K562 (cell line): ENCODE measurements at regions not wholly inside any gene's neighbourhood (a gene's known extent, or its start where the extent isn't known, plus 50 kb on each side); places are given as distances from the start of the nearest gene placed in this dataset.

Source experiments
- DLX4 ChIP-seq: fragments of 250-450 bp; sonication (Bioruptor Pico); IDR thresholded peaks from 2 replicates; pipeline ENCODE4 v1.6.1; 2021; ENCODE audit warnings: mild to moderate bottlenecking
- EP300 ChIP-seq: IDR thresholded peaks from 2 replicates; pipeline ENCODE4 v1.6.1; 2012; ENCODE audit warnings: low read length, improper control_type of control experiment
- ERF ChIP-seq: fragments of 450-650 bp; formaldehyde crosslinking; IDR thresholded peaks from 2 replicates; pipeline ENCODE4 v1.4.0; 2020; ENCODE audit warnings: mild to moderate bottlenecking, mixed read lengths
- FOS ChIP-seq: IDR thresholded peaks from 3 replicates; pipeline ENCODE4 v1.6.1; 2011; ENCODE audit not compliant: insufficient read length; ENCODE audit errors: extremely low read depth
- FOXA3 ChIP-seq, 2 experiments: fragments of 450-650 bp in 1 of 2; sonication (generic) in 1 of 2; formaldehyde crosslinking; IDR thresholded peaks in 1 of 2; conservative IDR thresholded peaks in 1 of 2; 2 replicates each; pipeline versions ENCODE4 v1.4.0 to v1.8.0; 2020 to 2022; ENCODE audit warnings: mild to moderate bottlenecking in 2 of 2, missing genetic modification reagents in 1 of 2
- HDAC8 ChIP-seq: fragments of 450-650 bp; IDR thresholded peaks from 2 replicates; pipeline ENCODE4 v1.6.1; 2016; ENCODE audit warnings: mild to moderate bottlenecking, missing genetic modification characterization, moderate library complexity, missing compliant biosample characterization
- HNRNPH1 ChIP-seq: fragments of 200-400 bp; formaldehyde crosslinking; optimal IDR thresholded peaks from 2 replicates; pipeline ENCODE3; 2017; ENCODE audit warnings: low read depth, mild to moderate bottlenecking, low read length, moderate library complexity
- HSF4 ChIP-seq: fragments of 250-450 bp; sonication (Bioruptor Pico); IDR thresholded peaks from 2 replicates; pipeline ENCODE4 v2.1.2; 2022; ENCODE audit warnings: mild to moderate bottlenecking, moderate library complexity, borderline replicate concordance
- KLF16 ChIP-seq: IDR thresholded peaks from 2 replicates; pipeline ENCODE4 v1.6.1; 2016; ENCODE audit warnings: antibody characterized with exemption
- MIER1 ChIP-seq: fragments of 450-650 bp; IDR thresholded peaks from 2 replicates; pipeline ENCODE4 v1.6.1; 2016; ENCODE audit warnings: antibody characterized with exemption, mild to moderate bottlenecking, low read depth
- NR3C1 ChIP-seq: sonication (generic); formaldehyde crosslinking; IDR thresholded peaks from 2 replicates; pipeline ENCODE4 v1.8.1; 2022; ENCODE audit warnings: missing genetic modification reagents
- SOX6 ChIP-seq: fragments of 450-650 bp; IDR thresholded peaks from 2 replicates; pipeline ENCODE4 v1.6.1; 2014; ENCODE audit warnings: mild to moderate bottlenecking
- SUPT5H ChIP-seq: fragments of 450-650 bp; IDR thresholded peaks from 2 replicates; pipeline ENCODE4 v1.6.1; 2016
- TCF7L2 ChIP-seq: fragments of 150-350 bp; IDR thresholded peaks from 2 replicates; pipeline ENCODE4 v1.6.1; 2016; ENCODE audit warnings: low read depth, mild to moderate bottlenecking, low read length, moderate library complexity
- TOE1 ChIP-seq, 2 experiments: fragments of 450-650 bp in 1 of 2; sonication (generic) in 1 of 2; formaldehyde crosslinking in 1 of 2; IDR thresholded peaks; 2 replicates each; pipeline versions ENCODE4 v1.7.1 to v1.8.0; 2016 to 2022; ENCODE audit warnings: borderline replicate concordance in 2 of 2, mild to moderate bottlenecking in 2 of 2, antibody characterized with exemption in 1 of 2, inconsistent platforms in 1 of 2, low read depth in 1 of 2, missing genetic modification reagents in 1 of 2, moderate library complexity in 1 of 2
- ZBTB17 ChIP-seq: fragments of 450-650 bp; formaldehyde crosslinking; IDR thresholded peaks from 2 replicates; pipeline ENCODE4 v1.4.0; 2020; ENCODE audit warnings: mild to moderate bottlenecking
- ZBTB7A ChIP-seq: IDR thresholded peaks from 2 replicates; pipeline ENCODE4 v1.6.1; 2011; ENCODE audit warnings: low read depth, mild to moderate bottlenecking, low read length, moderate library complexity, borderline replicate concordance; ENCODE audit not compliant: control insufficient read depth
- ZNF263 ChIP-seq: sonication (generic); formaldehyde crosslinking; IDR thresholded peaks from 2 replicates; pipeline ENCODE4 v1.8.0; 2022; ENCODE audit warnings: mild to moderate bottlenecking, missing genetic modification reagents, borderline replicate concordance
- ZNF282 ChIP-seq: sonication (generic); formaldehyde crosslinking; IDR thresholded peaks from 2 replicates; pipeline ENCODE4 v1.8.1; 2023; ENCODE audit warnings: missing genetic modification reagents
- TF ChIP-seq, protein P1 (sequence below): sonication (generic); formaldehyde crosslinking; IDR thresholded peaks from 2 replicates; pipeline ENCODE4 v1.8.0; 2023; ENCODE audit warnings: mild to moderate bottlenecking, missing genetic modification reagents
- TF ChIP-seq, protein P2 (sequence below): sonication (generic); formaldehyde crosslinking; IDR thresholded peaks from 2 replicates; pipeline ENCODE4 v1.9.0; 2022; ENCODE audit warnings: mild to moderate bottlenecking, missing genetic modification reagents
- TF ChIP-seq, protein P3 (sequence below): fragments of 450-650 bp; formaldehyde crosslinking; IDR thresholded peaks from 2 replicates; pipeline ENCODE4 v1.4.0; 2022; ENCODE audit warnings: mild to moderate bottlenecking, moderate library complexity
- TF ChIP-seq, protein P4 (sequence below): IDR thresholded peaks from 2 replicates; pipeline ENCODE4 v1.6.1; 2012; ENCODE audit warnings: low read depth, low read length, improper control_type of control experiment, borderline replicate concordance
- TF ChIP-seq, protein P5 (sequence below): fragments of 450-650 bp; formaldehyde crosslinking; IDR thresholded peaks from 2 replicates; pipeline ENCODE4 v1.4.0; 2020; ENCODE audit warnings: mild to moderate bottlenecking, moderate library complexity

GRCh38 chr1:168466092-168466713, 77.6 kb downstream of the XCL2 start (continued):
- TF ChIP-seq ZNF282 (CRISPR knock-in tag), result no peak
- TF ChIP-seq DLX4, result no peak
- TF ChIP-seq, protein P1, sequence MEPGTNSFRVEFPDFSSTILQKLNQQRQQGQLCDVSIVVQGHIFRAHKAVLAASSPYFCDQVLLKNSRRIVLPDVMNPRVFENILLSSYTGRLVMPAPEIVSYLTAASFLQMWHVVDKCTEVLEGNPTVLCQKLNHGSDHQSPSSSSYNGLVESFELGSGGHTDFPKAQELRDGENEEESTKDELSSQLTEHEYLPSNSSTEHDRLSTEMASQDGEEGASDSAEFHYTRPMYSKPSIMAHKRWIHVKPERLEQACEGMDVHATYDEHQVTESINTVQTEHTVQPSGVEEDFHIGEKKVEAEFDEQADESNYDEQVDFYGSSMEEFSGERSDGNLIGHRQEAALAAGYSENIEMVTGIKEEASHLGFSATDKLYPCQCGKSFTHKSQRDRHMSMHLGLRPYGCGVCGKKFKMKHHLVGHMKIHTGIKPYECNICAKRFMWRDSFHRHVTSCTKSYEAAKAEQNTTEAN (CRISPR knock-in tag), result no peak
- no peak for TF ChIP-seq ERF (CRISPR knock-in tag)
- TF ChIP-seq FOS, result no peak
- TF ChIP-seq NR3C1 (CRISPR knock-in tag), result no peak
- peak; percentile 73 for TF ChIP-seq EP300
- TF ChIP-seq HNRNPH1, result no peak
- TF ChIP-seq, protein P2, sequence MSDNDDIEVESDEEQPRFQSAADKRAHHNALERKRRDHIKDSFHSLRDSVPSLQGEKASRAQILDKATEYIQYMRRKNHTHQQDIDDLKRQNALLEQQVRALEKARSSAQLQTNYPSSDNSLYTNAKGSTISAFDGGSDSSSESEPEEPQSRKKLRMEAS, result no peak
- no peak for TF ChIP-seq TCF7L2
- TF ChIP-seq, protein P3, sequence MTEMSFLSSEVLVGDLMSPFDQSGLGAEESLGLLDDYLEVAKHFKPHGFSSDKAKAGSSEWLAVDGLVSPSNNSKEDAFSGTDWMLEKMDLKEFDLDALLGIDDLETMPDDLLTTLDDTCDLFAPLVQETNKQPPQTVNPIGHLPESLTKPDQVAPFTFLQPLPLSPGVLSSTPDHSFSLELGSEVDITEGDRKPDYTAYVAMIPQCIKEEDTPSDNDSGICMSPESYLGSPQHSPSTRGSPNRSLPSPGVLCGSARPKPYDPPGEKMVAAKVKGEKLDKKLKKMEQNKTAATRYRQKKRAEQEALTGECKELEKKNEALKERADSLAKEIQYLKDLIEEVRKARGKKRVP (CRISPR knock-in tag), result no peak
- peak; percentile 87 for TF ChIP-seq SOX6
- TF ChIP-seq HDAC8, result no peak
- TF ChIP-seq ZBTB7A, result no peak
- TF ChIP-seq ZNF263 (CRISPR knock-in tag), result no peak; the same call in 1 of the 2 replicates
- TF ChIP-seq, protein P4, sequence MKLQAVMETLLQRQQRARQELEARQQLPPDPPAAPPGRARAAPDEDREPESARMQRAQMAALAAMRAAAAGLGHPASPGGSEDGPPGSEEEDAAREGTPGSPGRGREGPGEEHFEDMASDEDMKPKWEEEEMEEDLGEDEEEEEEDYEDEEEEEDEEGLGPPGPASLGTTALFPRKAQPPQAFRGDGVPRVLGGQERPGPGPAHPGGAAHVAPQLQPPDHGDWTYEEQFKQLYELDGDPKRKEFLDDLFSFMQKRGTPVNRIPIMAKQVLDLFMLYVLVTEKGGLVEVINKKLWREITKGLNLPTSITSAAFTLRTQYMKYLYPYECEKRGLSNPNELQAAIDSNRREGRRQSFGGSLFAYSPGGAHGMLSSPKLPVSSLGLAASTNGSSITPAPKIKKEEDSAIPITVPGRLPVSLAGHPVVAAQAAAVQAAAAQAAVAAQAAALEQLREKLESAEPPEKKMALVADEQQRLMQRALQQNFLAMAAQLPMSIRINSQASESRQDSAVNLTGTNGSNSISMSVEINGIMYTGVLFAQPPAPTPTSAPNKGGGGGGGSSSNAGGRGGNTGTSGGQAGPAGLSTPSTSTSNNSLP, result no peak
- no peak for TF ChIP-seq SUPT5H
- peak in 1 of 2 experiments; percentile 67; a peak in 1 of 4 replicates for TF ChIP-seq FOXA3 (CRISPR knock-in tag; conservative IDR thresholded peaks at IDR 0.05 in 1 of 2, IDR thresholded peaks at IDR 0.05 in 1 of 2)
- TF ChIP-seq TOE1 (IDR thresholded peaks at IDR 0.05; ENCODE audit: borderline replicate concordance), result no peak
- TF ChIP-seq TOE1 (CRISPR knock-in tag; IDR thresholded peaks at IDR 0.05; ENCODE audit: borderline replicate concordance, low read depth), result no peak
- TF ChIP-seq KLF16, result peak; percentile 81
- no peak for TF ChIP-seq HSF4 (CRISPR knock-in tag)
- TF ChIP-seq, protein P5, sequence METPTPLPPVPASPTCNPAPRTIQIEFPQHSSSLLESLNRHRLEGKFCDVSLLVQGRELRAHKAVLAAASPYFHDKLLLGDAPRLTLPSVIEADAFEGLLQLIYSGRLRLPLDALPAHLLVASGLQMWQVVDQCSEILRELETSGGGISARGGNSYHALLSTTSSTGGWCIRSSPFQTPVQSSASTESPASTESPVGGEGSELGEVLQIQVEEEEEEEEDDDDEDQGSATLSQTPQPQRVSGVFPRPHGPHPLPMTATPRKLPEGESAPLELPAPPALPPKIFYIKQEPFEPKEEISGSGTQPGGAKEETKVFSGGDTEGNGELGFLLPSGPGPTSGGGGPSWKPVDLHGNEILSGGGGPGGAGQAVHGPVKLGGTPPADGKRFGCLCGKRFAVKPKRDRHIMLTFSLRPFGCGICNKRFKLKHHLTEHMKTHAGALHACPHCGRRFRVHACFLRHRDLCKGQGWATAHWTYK (CRISPR knock-in tag), result no peak
- no peak for TF ChIP-seq ZBTB17 (CRISPR knock-in tag)
- no peak for TF ChIP-seq MIER1
